Smooth muscle cell (in vitro differentiated cells): ENCODE measurements at regions not wholly inside any gene's neighbourhood (a gene's known extent, or its start where the extent isn't known, plus 50 kb on each side); places are given as distances from the start of the nearest gene placed in this dataset.
"Not testable (repeated sequence)": the region's sequence is repeated elsewhere in the genome, so short reads cannot be mapped to it uniquely, and the experiment has no call there.

Experiments
- DNase-seq: peaks from one replicate; lab custom pipeline; 2025; ENCODE audit not compliant: unreplicated experiment; lab: John Stamatoyannopoulos, UW
- H2AFZ ChIP-seq: fragments of 200-600 bp; sonication (generic); 2 replicates; pipeline ENCODE4 v1.6.0; 2016; ENCODE audit warnings: antibody characterized with exemption, low read depth, mild to moderate bottlenecking
- H3F3A ChIP-seq: fragments of 200-600 bp; sonication (generic); 2 replicates; pipeline ENCODE4 v1.6.0; 2017; ENCODE audit warnings: antibody characterized with exemption, low read depth
- H3K27ac ChIP-seq: fragments of 200-600 bp; sonication (generic); 2 replicates; pipeline ENCODE4 v1.5.1; 2016; ENCODE audit warnings: low read depth, mild to moderate bottlenecking
- H3K27me3 ChIP-seq: fragments of 200-600 bp; sonication (generic); 2 replicates; pipeline ENCODE4 v1.6.1; 2016; ENCODE audit warnings: low read depth, mild to moderate bottlenecking
- H3K36me3 ChIP-seq: fragments of 200-600 bp; sonication (generic); 2 replicates; pipeline ENCODE4 v1.5.1; 2016; ENCODE audit warnings: low read depth
- H3K4me1 ChIP-seq: fragments of 200-600 bp; sonication (generic); 2 replicates; pipeline ENCODE4 v1.5.1; 2016; ENCODE audit warnings: low read depth
- H3K4me2 ChIP-seq: fragments of 200-600 bp; sonication (generic); 2 replicates; pipeline ENCODE4 v1.6.0; 2016; ENCODE audit warnings: mild to moderate bottlenecking
- H3K4me3 ChIP-seq: fragments of 200-600 bp; sonication (generic); 2 replicates; pipeline ENCODE4 v1.5.1; 2016; ENCODE audit warnings: mild to moderate bottlenecking
- H3K79me2 ChIP-seq: fragments of 200-600 bp; sonication (generic); 2 replicates; pipeline ENCODE4 v1.6.0; 2016; ENCODE audit warnings: low read depth, mild to moderate bottlenecking
- H3K9ac ChIP-seq: fragments of 200-600 bp; sonication (generic); 2 replicates; pipeline ENCODE4 v1.6.0; 2016; ENCODE audit warnings: low read depth
- H3K9me3 ChIP-seq: fragments of 200-600 bp; sonication (generic); replicated peaks from 2 replicates; pipeline ENCODE4 v1.5.1; 2016; ENCODE audit warnings: low read depth
- H4K20me1 ChIP-seq: fragments of 200-600 bp; sonication (generic); 2 replicates; pipeline ENCODE4 v1.6.0; 2016; ENCODE audit warnings: low read depth
- WGBS: methylation state at CpG from one replicate; pipeline ENCODE4 v1.1.7; 2016; ENCODE audit warnings: low lambda C conversion rate; 5-methylcytosine and 5-hydroxymethylcytosine counted together
- TF ChIP-seq, protein P1 (sequence below): fragments of 200-600 bp; sonication (generic); IDR thresholded peaks from 2 replicates; pipeline ENCODE4 v1.5.1; 2017; ENCODE audit warnings: borderline replicate concordance, mild to moderate bottlenecking, antibody characterized with exemption; ENCODE audit not compliant: insufficient read depth, poor library complexity, severe bottlenecking

DNA sequence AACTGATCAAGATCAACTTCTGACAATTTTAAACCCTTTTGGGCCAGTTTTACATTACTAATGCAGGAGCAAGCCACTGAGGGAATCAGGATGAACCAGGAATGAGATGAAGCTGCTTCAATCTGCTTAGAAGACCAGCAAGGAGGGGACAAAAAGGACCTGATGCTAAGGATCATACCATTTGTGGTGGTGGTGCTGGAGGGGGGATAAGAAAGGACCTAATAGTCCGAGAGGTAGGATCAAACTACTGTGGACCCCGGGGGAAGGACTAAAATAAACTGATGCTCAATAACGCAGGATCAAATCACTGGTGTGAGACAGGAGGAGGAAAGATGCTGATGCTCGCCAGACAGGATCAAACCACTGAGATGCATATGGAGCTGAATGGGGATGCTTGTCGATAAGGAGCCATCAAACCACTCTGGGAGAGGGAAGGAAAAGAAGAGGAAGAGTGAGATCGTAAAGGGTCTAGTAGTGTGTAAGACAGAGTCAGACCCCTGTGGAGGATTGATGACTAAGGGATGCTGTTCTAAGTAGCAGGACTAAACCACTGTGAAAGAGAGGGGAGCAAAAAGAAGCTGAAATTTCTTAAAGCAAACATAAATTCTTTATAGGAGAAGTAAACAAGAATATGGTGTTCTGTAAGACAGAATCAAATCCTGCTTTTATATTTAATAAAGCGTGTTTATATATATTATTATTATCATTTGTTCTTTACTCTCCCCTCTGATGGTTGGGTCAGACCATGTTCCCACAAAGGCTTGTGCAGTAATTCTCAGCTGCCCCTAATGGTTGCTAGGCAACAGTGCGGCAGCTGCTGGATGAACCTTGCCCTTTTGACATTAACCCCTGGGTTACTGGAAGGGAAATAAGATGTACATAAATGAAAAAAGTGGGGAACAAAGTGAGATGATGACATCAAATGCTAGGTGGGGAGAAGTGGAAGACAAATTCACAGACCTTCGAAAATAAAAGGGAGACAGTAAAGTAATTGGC, 432.5 kb upstream of the FGF16 start:
- no peaks in the 10 kb centered on the region for H3K79me2 ChIP-seq
- WGBS = 52% methylated on average over 9 of the region's 9 CpGs
- DNase-seq = no peak
- no peaks in the 10 kb centered on the region for H4K20me1 ChIP-seq
- no peaks in the 10 kb centered on the region for H3K27me3 ChIP-seq
- no peak overlapping the region for H3K27ac ChIP-seq
- peak overlapping the region; percentile 22 for H3K4me2 ChIP-seq
- H2AFZ ChIP-seq = no peak overlapping the region
- H3K4me1 ChIP-seq = peaks cover 4% of the 10 kb centered on the region
- no peaks in the 10 kb centered on the region for H3K9me3 ChIP-seq
- H3K4me3 ChIP-seq = no peak overlapping the region
- TF ChIP-seq, protein P1, sequence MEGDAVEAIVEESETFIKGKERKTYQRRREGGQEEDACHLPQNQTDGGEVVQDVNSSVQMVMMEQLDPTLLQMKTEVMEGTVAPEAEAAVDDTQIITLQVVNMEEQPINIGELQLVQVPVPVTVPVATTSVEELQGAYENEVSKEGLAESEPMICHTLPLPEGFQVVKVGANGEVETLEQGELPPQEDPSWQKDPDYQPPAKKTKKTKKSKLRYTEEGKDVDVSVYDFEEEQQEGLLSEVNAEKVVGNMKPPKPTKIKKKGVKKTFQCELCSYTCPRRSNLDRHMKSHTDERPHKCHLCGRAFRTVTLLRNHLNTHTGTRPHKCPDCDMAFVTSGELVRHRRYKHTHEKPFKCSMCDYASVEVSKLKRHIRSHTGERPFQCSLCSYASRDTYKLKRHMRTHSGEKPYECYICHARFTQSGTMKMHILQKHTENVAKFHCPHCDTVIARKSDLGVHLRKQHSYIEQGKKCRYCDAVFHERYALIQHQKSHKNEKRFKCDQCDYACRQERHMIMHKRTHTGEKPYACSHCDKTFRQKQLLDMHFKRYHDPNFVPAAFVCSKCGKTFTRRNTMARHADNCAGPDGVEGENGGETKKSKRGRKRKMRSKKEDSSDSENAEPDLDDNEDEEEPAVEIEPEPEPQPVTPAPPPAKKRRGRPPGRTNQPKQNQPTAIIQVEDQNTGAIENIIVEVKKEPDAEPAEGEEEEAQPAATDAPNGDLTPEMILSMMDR = no peak
- H3K9ac ChIP-seq = no peak overlapping the region
- H3K36me3 ChIP-seq = no peaks in the 10 kb centered on the region
- H3F3A ChIP-seq = no peaks in the 10 kb centered on the region

- no peak overlapping the region for H2AFZ ChIP-seq
- no peak overlapping the region for H3K9ac ChIP-seq
- H3K4me3 ChIP-seq = no peak overlapping the region
- peaks cover 4% of the 10 kb centered on the region for H3K4me1 ChIP-seq
- no peaks in the 10 kb centered on the region for H3K79me2 ChIP-seq
- WGBS = 65% methylated on average over 3 of the region's 3 CpGs
- TF ChIP-seq, protein P1 = no peak
- no peak overlapping the region for H3K4me2 ChIP-seq
- no peak overlapping the region for H3K27ac ChIP-seq
- DNase-seq = no peak
- H3F3A ChIP-seq = no peaks in the 10 kb centered on the region
- H3K36me3 ChIP-seq = no peaks in the 10 kb centered on the region
- H4K20me1 ChIP-seq = no peaks in the 10 kb centered on the region
- H3K9me3 ChIP-seq = no peaks in the 10 kb centered on the region
- H3K27me3 ChIP-seq = no peaks in the 10 kb centered on the region
These were observed 430.1 kb upstream of the FGF16 start for GRCh38 chrX:77017093-77017492.

- H3F3A ChIP-seq, H3K79me2 ChIP-seq, H3K9me3 ChIP-seq, H3K27ac ChIP-seq, H3K27me3 ChIP-seq, H3K4me1 ChIP-seq, DNase-seq, H3K36me3 ChIP-seq, H3K9ac ChIP-seq, H4K20me1 ChIP-seq: not testable (repeated sequence)
- 51% methylated on average over 29 of the region's 29 CpGs for WGBS
- H2AFZ ChIP-seq = peak overlapping the region; percentile 62
- H3K4me3 ChIP-seq = peak overlapping the region; percentile 55
- H3K4me2 ChIP-seq = peak overlapping the region; percentile 84
These were observed 400.9 kb upstream of the FGF16 start for GRCh38 chrX:77046180-77046810.

DNA sequence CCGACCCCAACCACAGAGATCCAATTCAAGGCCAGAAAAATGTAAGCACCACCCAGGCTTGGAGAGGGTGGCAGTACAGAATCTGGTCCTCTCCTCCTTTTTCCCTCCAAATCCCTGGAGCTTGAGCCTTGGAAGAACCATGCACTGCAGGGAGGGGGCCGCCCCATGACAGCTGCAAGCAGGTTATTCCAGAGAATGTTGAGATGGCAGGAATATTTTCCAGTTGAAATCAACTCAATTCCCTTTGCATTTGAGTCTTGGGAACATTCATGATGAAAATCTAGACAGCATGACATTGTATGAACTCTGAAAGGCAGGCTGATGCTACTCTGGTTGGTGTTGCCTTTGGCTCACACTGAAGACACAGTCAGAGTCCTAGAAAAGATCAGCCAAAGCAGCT, 386.6 kb upstream of the FGF16 start:
- no peak overlapping the region for H3K27ac ChIP-seq
- no peaks in the 10 kb centered on the region for H3K4me1 ChIP-seq
- H3K4me3 ChIP-seq = no peak overlapping the region
- H3K79me2 ChIP-seq = no peaks in the 10 kb centered on the region
- H3K27me3 ChIP-seq = no peaks in the 10 kb centered on the region
- H3K4me2 ChIP-seq = no peak overlapping the region
- no peak overlapping the region for H2AFZ ChIP-seq
- H3K36me3 ChIP-seq = no peaks in the 10 kb centered on the region
- WGBS = 68% methylated on average over 2 of the region's 2 CpGs
- no peaks in the 10 kb centered on the region for H4K20me1 ChIP-seq
- no peaks in the 10 kb centered on the region for H3F3A ChIP-seq
- no peak overlapping the region for H3K9ac ChIP-seq
- no peaks in the 10 kb centered on the region for H3K9me3 ChIP-seq
- DNase-seq = no peak
- TF ChIP-seq, protein P1 = no peak
